ENCODE measurements at regions not wholly inside any gene's neighbourhood (a gene's known extent, or its start where the extent isn't known, plus 50 kb on each side); places are given as distances from the start of the nearest gene placed in this dataset.

- intact Hi-C loops (cut with DNase I): no loop called here
- Histone ChIP-seq H3K4me3 (ENCODE audit: low read length) (no peak overlapping the region), H3K4me1 (ENCODE audit: control insufficient read depth, insufficient read depth, low read length) (no peaks in the 10 kb centered on the region), H3K9me3 (ENCODE audit: control insufficient read depth, low read length) (no peaks in the 10 kb centered on the region), H3K27ac (ENCODE audit: low read length) (no peak overlapping the region), H3K27me3 (ENCODE audit: control insufficient read depth, insufficient read depth) (no peaks in the 10 kb centered on the region)
- ATAC-seq: no peak
- 74% methylated on average over 4 of the region's 4 CpGs for WGBS
- no peak for DNase-seq
These were observed 403.9 kb upstream of the FANCL start for GRCh38 chr2:58645017-58645416.

- intact Hi-C loops (cut with DNase I): no loop called here
- ATAC-seq (no peak), DNase-seq (no peak)
- Histone ChIP-seq H3K9me3 (ENCODE audit: control insufficient read depth, low read length) (no peaks in the 10 kb centered on the region), H3K4me1 (ENCODE audit: control insufficient read depth, insufficient read depth, low read length) (no peaks in the 10 kb centered on the region), H3K27me3 (ENCODE audit: control insufficient read depth, insufficient read depth) (no peaks in the 10 kb centered on the region), H3K27ac (ENCODE audit: low read length) (no peak overlapping the region), H3K4me3 (ENCODE audit: low read length) (no peak overlapping the region)
- WGBS: 86% methylated on average over 5 of the region's 5 CpGs
These were observed 403.3 kb upstream of the FANCL start for GRCh38 chr2:58644451-58644850.

DNA sequence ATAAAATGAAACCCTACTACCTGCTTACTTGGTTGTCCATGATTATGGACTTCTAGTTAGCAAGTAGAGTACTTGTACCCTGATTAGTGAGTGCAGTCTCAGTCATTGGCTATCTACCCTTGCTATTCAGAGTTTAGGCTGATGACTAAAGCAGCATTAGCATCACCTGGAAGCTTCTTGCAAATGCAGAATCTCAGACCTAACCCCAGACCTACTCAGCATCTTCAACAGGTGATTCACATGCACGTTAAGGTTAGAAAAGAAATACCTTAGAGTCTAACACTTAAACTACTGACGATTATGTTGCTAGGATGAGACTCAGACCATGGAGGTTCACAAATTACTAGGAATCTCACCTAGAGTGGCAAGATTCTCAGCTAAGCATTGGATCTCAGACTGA lies 399.9 kb upstream of the FANCL start:
- intact Hi-C loops (cut with DNase I): no loop called here
- no peaks in the 10 kb centered on the region for H3K9me3 ChIP-seq (ENCODE audit: control insufficient read depth, low read length)
- DNase-seq: no peak
- no peaks in the 10 kb centered on the region for H3K4me1 ChIP-seq (ENCODE audit: control insufficient read depth, insufficient read depth, low read length)
- H3K27ac ChIP-seq (ENCODE audit: low read length): no peak overlapping the region
- no peak overlapping the region for H3K4me3 ChIP-seq (ENCODE audit: low read length)
- H3K27me3 ChIP-seq (ENCODE audit: control insufficient read depth, insufficient read depth): no peaks in the 10 kb centered on the region
- ATAC-seq: no peak
- 51% methylated on average over 2 of the region's 2 CpGs for WGBS

DNA sequence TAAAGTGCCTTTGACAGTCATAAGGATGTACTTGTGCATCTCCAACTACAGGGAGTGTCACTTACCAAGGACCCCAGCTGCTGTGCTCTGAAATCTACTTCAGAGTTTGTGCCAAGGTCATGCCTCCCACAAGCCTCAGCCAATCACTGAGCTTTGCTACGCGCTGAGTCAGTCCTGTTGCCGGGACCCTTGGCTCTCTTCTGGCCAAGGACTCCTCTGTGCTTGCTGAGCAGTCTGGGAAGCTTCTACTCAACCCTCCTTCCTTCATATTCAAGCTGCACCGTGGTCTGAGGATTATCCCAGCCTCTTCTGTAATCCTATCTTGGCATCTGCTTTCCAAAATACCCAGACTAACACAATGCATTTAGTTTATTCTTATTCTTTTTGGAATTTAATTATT lies 398.9 kb upstream of the FANCL start:
- intact Hi-C loops (cut with DNase I): no loop called here
- Histone ChIP-seq H3K4me3 (ENCODE audit: low read length) (no peak overlapping the region), H3K27me3 (ENCODE audit: control insufficient read depth, insufficient read depth) (no peaks in the 10 kb centered on the region), H3K4me1 (ENCODE audit: control insufficient read depth, insufficient read depth, low read length) (no peaks in the 10 kb centered on the region), H3K9me3 (ENCODE audit: control insufficient read depth, low read length) (no peaks in the 10 kb centered on the region), H3K27ac (ENCODE audit: low read length) (no peak overlapping the region)
- ATAC-seq (no peak), DNase-seq (no peak)
- 75% methylated on average over 4 of the region's 4 CpGs for WGBS

GRCh38 chr2:58638256-58638805 lies 397.2 kb upstream of the FANCL start:
- H3K4me3 ChIP-seq (ENCODE audit: low read length): no peak overlapping the region
- WGBS: 36% methylated on average over 3 of the region's 3 CpGs
- H3K27me3 ChIP-seq (ENCODE audit: control insufficient read depth, insufficient read depth): no peaks in the 10 kb centered on the region
- no peaks in the 10 kb centered on the region for H3K4me1 ChIP-seq (ENCODE audit: control insufficient read depth, insufficient read depth, low read length)
- no peak overlapping the region for H3K27ac ChIP-seq (ENCODE audit: low read length)
- ATAC-seq (no peak), DNase-seq (no peak)
- intact Hi-C loops (cut with DNase I): no loop called here
- no peaks in the 10 kb centered on the region for H3K9me3 ChIP-seq (ENCODE audit: control insufficient read depth, low read length)

- ATAC-seq: no peak
- no peaks in the 10 kb centered on the region for H3K27me3 ChIP-seq (ENCODE audit: control insufficient read depth, insufficient read depth)
These were observed 395.7 kb upstream of the FANCL start for GRCh38 chr2:58636872-58637271.

DNA sequence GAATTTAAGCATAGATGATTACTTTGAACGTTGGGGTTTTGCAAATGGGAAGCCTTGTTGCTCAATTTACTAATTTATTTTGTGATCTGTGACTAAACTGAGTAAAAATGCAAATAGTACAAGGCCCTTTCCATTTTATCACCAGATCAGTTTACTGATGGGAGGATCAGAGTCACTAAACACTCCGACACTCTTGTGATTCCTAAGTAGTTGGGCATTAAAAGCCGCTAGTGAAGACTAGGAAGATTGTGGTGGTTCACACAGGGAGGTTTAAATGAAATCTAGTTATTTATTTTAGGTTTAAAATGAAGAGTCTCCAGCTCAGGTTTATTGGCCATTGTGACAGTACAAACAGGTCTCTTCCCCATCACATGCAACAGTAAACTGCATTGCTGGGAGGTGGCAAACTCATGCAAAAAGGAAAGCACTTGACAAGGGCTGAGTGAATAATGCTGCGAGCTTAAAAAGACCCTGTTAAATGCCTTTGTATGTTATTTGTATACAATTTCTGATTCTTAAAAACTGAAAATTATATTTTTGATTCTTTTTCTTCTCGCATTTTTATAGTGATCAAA lies 394.8 kb upstream of the FANCL start:
- ATAC-seq (no peak), DNase-seq (no peak)
- Histone ChIP-seq H3K4me3 (ENCODE audit: low read length) (no peak overlapping the region), H3K4me1 (ENCODE audit: control insufficient read depth, insufficient read depth, low read length) (no peaks in the 10 kb centered on the region), H3K9me3 (ENCODE audit: control insufficient read depth, low read length) (no peaks in the 10 kb centered on the region), H3K27me3 (ENCODE audit: control insufficient read depth, insufficient read depth) (no peaks in the 10 kb centered on the region), H3K27ac (ENCODE audit: low read length) (no peak overlapping the region)
- intact Hi-C loops (cut with DNase I): no loop called here
- WGBS: 83% methylated on average over 5 of the region's 5 CpGs

More at GRCh38 chr2:58636872-58637271, 395.7 kb upstream of the FANCL start:
- no peaks in the 10 kb centered on the region for H3K9me3 ChIP-seq (ENCODE audit: control insufficient read depth, low read length)
- WGBS: 90% methylated on average over 4 of the region's 4 CpGs
- no peak overlapping the region for H3K27ac ChIP-seq (ENCODE audit: low read length)
- no peak overlapping the region for H3K4me3 ChIP-seq (ENCODE audit: low read length)
- intact Hi-C loops (cut with DNase I): no loop called here
- H3K4me1 ChIP-seq (ENCODE audit: control insufficient read depth, insufficient read depth, low read length): no peaks in the 10 kb centered on the region
- no peak for DNase-seq

DNA sequence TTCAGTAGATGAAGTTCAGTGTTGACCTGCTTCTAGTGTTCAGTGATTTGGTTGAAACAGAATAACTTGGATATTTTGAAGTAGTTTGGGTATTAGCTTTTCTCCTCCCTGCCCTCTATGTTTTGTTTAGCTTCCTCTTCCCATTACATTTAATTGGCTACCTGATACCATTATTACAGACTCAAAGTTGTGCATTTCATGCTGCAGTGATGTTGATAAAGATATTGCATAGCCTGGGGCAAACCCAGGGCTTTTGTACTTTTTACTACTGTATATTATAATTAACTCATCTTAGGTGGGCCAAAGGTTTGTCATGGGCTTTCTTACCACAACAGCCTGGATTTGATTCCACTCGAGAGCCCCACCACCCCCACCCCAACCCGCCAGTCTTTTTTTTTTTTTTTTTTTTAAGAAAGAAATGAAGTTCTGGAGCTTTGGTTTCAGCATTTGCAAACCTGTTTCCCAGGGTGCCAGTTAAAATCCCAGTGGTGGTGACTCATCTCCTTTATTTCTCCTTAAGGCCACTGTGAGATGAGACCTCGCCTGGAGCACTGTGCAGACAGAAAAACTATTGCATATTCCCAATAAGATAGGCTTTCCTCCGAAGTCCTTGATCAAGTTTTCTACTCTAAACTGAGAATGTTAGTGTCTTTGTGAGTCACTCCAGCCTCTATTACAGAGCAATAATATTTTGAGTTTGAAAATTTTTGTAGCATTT lies 393.7 kb upstream of the FANCL start:
- Histone ChIP-seq H3K4me3 (ENCODE audit: low read length) (no peak overlapping the region), H3K4me1 (ENCODE audit: control insufficient read depth, insufficient read depth, low read length) (no peaks in the 10 kb centered on the region), H3K27ac (ENCODE audit: low read length) (no peak overlapping the region), H3K9me3 (ENCODE audit: control insufficient read depth, low read length) (no peaks in the 10 kb centered on the region), H3K27me3 (ENCODE audit: control insufficient read depth, insufficient read depth) (no peaks in the 10 kb centered on the region)
- WGBS: 67% methylated on average over 4 of the region's 4 CpGs
- ATAC-seq (no peak), DNase-seq (no peak)
- intact Hi-C loops (cut with DNase I): no loop called here

GRCh38 chr2:58633613-58634365 lies 392.7 kb upstream of the FANCL start:
- H3K4me1 ChIP-seq (ENCODE audit: control insufficient read depth, insufficient read depth, low read length): no peaks in the 10 kb centered on the region
- intact Hi-C loops (cut with DNase I): no loop called here
- no peak overlapping the region for H3K27ac ChIP-seq (ENCODE audit: low read length)
- DNase-seq (no peak), ATAC-seq (no peak)
- H3K4me3 ChIP-seq (ENCODE audit: low read length): no peak overlapping the region
- WGBS: 52% methylated on average over 3 of the region's 3 CpGs
- no peaks in the 10 kb centered on the region for H3K27me3 ChIP-seq (ENCODE audit: control insufficient read depth, insufficient read depth)
- H3K9me3 ChIP-seq (ENCODE audit: control insufficient read depth, low read length): no peaks in the 10 kb centered on the region

DNA sequence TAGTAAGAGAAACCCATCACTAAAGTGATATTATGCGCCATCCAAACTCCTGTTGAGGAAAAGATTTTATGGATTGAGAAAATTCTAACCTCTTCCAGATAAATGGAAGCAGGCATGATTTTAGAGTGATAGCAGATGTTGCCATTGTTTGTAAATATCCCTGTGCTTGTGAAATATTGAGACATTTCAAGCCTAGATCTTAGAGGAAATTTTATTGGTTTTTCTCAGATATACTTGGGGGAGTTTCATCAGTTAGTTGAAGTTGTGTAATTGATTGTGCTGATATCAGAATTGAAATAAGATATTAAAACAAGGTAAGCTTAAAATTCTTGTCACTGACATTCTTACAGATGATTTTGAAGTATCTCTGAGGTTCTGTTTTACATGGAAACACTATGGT lies 390.9 kb upstream of the FANCL start:
- no peaks in the 10 kb centered on the region for H3K27me3 ChIP-seq (ENCODE audit: control insufficient read depth, insufficient read depth)
- no peak overlapping the region for H3K4me3 ChIP-seq (ENCODE audit: low read length)
- DNase-seq (no peak), ATAC-seq (no peak)
- no peak overlapping the region for H3K27ac ChIP-seq (ENCODE audit: low read length)
- WGBS: 94% methylated on average over 1 of the region's 1 CpG
- H3K4me1 ChIP-seq (ENCODE audit: control insufficient read depth, insufficient read depth, low read length): no peaks in the 10 kb centered on the region
- intact Hi-C loops (cut with DNase I): no loop called here
- H3K9me3 ChIP-seq (ENCODE audit: control insufficient read depth, low read length): no peaks in the 10 kb centered on the region

- H3K9me3 ChIP-seq (ENCODE audit: control insufficient read depth, low read length): no peaks in the 10 kb centered on the region
- ATAC-seq (no peak), DNase-seq (no peak)
- no peaks in the 10 kb centered on the region for H3K4me1 ChIP-seq (ENCODE audit: control insufficient read depth, insufficient read depth, low read length)
- intact Hi-C loops (cut with DNase I): no loop called here
- WGBS: 85% methylated on average over 4 of the region's 4 CpGs
- H3K27ac ChIP-seq (ENCODE audit: low read length): no peak overlapping the region
- no peaks in the 10 kb centered on the region for H3K27me3 ChIP-seq (ENCODE audit: control insufficient read depth, insufficient read depth)
- H3K4me3 ChIP-seq (ENCODE audit: low read length): no peak overlapping the region
These were observed 388.5 kb upstream of the FANCL start for GRCh38 chr2:58629545-58630119.
